HPDE6-E6E7 (cell line): ENCODE measurements at regions not wholly inside any gene's neighbourhood (a gene's known extent, or its start where the extent isn't known, plus 50 kb on each side); places are given as distances from the start of the nearest gene placed in this dataset.
A peak's percentile ranks its signal among the peaks of the same experiment; 100 is the strongest.
"Not testable (repeated sequence)": the region's sequence is repeated elsewhere in the genome, so short reads cannot be mapped to it uniquely, and the experiment has no call there.

Source experiments
- DNase-seq: peaks from one replicate; pipeline ENCODE4 v3.0.0; 2011; ENCODE audit warnings: missing footprints; ENCODE audit errors: extremely low spot score

DNA sequence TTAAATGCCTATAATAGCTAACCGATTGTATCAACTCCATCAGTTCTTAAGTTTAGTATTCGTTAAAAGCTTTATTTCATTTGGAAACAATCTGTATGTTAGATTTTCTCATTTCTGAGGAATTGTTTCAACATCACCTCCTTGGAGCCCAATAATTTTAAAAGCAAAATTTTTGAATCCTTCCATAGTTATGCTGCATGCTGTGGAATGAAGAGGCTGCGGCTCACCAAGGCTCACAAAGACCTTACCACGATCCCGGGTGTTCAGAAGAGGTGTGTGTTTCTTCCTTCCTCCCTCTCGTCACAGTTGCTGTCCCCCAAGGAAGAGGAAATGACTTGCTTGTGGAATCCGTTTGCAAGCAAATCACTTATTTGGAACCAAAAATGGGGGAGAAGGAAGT lies 143.8 kb downstream of the FGF1 start:
- DNase-seq, result no peak

DNA sequence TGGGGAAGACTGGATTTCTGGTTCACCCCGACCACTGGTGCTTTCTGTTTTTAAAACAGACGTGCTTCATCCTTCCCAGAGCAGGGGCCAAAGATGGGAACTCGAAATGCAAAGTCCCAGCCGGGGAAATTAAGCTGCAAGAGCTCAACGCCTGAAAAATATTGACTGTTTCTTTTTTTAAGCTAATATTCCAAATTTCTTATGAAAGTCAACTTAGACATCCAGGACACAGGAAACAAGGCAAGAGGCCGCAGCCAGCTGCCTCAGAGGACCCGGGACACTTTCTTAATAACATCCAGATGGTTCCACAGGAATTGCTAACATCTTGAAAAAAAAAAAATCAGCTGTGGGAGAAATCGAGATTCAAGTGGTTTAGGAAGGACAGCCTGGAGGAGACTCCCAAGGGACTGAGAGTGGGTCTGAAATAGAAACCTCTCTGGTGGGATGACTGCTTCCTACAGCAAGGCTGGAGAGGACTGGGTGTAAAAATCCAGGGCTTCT lies 144.9 kb downstream of the FGF1 start:
- no peak for DNase-seq

DNA sequence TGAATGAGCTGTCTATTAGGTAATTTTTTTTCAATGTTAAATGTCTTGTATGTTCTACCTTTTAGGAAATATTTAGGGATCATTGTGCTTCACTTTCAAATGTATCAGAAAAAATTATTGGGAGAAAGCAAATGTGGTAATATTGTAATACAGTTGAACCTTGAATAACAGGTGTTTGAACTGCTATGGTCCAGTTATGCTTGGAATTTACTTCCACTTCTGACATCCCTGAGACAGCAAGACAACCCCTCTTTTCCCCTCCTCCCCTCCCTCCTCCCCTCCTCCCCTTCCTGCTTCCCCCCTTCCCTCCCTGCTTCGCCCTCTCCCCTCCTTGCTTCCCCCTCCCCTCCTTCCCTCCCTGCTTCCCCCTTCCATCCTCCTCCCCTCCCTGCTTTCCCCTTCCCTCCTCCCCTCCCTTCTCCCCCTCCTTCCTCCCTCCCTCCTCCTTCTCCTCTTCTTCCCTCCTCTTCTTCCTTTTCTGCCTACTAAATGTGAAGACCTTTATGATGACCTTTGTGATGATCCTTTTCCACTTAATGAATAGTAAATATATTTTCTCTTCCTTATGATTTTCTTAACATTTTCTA lies 146.6 kb downstream of the FGF1 start:
- no peak for DNase-seq

- DNase-seq, result no peak
These were observed 148.0 kb downstream of the FGF1 start for GRCh38 chr5:142537938-142538337.

GRCh38 chr5:142532781-142533176 lies 153.1 kb downstream of the FGF1 start:
- DNase-seq, result no peak

GRCh38 chr5:142531977-142532780 lies 153.7 kb downstream of the FGF1 start:
- DNase-seq, result no peak

- no peak for DNase-seq
These were observed 155.0 kb downstream of the FGF1 start for GRCh38 chr5:142530904-142531303.

DNA sequence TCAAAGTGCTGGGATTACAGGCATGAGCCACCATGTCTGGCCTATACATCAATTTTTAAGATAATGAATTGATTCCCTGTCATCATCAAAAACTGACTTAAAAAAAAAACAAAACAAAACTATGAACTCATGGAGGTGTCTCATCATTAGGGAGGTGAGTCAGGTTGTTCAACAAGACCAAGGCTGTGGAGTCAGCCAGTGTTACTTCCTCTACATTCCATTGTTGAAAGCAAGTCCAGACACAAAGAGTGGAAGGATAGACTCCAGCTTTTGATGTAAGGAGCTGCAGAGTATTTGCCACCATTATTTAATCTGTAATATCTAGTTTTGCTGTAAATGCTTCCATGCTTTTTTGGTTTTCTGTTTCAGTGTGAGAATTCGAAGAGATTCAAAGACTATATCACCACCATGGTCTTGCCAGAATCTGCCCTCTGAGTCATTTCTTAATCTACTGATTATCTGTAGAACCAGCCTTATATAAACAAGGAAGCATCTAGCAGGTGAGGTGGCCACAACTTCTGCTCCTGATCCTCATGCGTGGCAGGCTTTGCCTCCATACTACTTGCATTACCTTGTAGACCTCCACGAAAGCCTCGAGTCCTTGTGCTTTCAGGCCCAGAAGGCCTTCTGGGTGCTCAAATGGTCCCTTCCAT lies 156.1 kb downstream of the FGF1 start:
- peak; percentile 92 for DNase-seq

- DNase-seq, result no peak
These were observed 158.1 kb downstream of the FGF1 start for GRCh38 chr5:142527664-142528295.

DNA sequence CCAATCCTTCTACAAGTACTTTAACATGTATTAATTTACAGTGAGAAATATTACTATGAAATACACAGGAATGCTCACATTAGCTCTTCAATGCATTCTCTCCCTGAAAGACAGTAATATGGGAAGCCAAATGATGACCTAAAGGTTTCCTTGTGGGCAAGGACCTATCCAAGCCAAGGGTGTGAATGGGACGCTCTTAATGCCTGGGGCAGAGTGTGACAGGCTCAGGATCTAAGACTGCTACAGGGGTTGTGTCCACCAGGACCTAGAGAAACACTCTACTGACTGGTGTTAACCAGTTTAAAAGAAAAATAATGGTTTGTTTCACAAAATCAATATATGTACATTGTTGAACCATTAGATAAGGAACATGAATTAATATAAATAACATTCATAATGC lies 158.7 kb downstream of the FGF1 start:
- no peak for DNase-seq

DNA sequence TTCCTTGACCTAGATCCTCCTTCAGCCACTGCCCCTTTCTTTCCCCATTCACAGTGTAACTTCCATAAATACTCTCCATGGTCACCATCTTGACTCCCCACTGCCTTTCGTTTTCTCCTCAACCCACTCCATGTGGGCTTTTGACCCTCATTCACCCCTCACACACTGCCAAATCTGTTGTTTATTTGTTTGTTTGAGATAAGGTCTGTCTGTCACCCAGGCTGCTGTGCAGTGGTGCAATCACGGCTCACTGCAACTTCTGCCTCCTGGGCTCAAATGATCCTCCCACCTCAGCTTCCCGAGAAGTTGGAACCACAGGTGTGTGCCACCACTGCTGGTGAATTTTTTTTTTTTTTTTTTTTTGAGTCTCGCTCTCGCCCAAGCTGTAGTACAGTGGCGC lies 162.9 kb downstream of the FGF1 start:
- DNase-seq, result no peak

DNA sequence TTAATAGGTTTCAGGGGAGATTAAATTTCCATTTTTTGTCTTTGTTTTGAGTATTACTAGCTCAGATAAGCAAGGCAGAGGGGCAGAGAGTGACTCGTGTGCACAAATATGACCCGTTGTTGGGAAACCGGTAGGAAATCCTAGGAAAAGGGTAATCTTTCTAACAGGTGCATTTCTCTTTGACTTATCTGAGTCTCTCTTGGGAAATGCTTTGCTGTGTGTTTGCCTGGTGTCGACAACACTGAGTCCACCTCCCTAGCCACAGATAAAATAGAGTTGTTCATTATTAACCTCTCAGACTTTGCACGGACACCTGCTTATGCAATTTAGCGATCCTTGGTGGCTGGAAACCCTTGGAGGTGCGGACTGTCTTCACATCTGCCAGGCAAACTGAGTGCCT lies 164.2 kb downstream of the FGF1 start:
- no peak for DNase-seq

DNA sequence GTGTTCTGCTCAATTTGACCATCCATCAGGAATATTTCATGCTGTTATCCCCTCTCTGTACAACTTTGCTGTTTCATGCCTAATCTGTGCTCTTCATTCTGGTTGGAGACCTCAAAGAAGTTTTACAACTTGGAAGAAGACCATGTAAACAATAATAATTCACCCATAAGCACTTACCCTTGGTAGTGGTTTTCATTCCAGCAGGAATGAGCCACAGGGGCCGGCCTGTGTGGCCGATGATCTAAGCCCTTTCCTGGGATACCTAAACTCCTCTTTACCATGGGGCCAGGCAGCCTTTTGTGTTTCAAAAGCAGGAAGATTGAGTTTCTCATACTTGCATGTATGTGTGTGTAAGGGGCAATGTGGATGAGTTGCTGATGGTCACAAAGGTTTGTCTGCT lies 165.0 kb downstream of the FGF1 start:
- DNase-seq, result no peak

DNA sequence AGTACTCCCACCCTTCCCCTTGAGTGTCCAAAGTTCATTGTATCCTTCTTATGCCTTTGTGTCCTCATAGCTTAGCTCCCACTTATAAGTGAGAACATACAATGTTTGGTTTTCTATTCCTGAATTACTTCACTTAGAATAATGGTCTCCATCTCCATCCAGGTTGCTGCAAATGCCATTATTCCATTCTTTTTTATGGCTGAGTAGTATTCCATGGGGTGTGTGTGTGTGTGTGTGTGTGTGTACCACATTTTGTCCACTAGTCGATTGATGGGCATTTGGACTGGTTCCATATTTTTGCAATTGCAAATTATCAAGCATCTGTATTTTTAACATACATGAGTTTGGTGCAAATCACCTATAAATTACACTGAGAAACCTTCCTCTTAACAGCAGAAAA lies 166.0 kb downstream of the FGF1 start:
- DNase-seq, result not testable (repeated sequence)

GRCh38 chr5:142517840-142518239 lies 168.1 kb downstream of the FGF1 start:
- DNase-seq, result no peak

GRCh38 chr5:142516732-142517131 lies 169.2 kb downstream of the FGF1 start:
- DNase-seq, result no peak

DNA sequence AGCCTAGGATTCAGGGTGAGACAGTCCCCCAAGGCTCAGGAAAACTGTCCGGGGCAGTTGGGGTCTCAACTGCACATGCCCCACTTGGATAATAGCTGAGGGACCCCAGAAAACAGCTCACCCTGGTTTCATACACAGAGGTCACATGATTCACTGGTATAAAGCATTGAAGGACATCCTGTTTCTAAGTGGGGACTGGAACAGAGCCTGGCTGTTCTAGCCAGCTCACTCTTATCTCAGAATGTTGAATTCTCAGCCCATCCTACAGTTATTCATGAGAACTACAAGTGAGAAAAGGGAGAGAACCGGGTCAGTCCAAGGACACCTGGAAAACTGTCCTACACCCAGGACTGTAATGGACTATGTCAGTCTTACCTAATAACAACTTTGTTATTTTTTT lies 170.9 kb downstream of the FGF1 start:
- DNase-seq, result no peak

DNA sequence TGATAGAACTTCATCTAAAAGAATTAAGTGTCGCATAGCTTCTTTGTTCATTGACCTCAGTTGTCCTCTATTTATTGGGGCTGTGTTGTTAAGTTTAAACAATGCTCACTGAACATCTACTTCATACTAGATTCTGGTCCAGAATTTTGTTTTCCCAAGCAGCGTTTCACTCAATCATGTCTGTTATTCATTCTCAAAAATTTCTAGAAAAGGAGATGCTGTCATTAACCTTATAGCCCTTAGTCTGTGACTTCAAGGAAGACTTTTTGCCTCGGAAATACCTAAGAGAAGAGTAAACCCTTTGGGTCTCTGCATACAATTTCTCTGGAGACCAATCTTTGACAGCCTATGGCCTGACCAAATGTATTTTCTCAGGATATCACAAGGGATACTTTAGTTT lies 171.7 kb downstream of the FGF1 start:
- DNase-seq, result no peak

DNA sequence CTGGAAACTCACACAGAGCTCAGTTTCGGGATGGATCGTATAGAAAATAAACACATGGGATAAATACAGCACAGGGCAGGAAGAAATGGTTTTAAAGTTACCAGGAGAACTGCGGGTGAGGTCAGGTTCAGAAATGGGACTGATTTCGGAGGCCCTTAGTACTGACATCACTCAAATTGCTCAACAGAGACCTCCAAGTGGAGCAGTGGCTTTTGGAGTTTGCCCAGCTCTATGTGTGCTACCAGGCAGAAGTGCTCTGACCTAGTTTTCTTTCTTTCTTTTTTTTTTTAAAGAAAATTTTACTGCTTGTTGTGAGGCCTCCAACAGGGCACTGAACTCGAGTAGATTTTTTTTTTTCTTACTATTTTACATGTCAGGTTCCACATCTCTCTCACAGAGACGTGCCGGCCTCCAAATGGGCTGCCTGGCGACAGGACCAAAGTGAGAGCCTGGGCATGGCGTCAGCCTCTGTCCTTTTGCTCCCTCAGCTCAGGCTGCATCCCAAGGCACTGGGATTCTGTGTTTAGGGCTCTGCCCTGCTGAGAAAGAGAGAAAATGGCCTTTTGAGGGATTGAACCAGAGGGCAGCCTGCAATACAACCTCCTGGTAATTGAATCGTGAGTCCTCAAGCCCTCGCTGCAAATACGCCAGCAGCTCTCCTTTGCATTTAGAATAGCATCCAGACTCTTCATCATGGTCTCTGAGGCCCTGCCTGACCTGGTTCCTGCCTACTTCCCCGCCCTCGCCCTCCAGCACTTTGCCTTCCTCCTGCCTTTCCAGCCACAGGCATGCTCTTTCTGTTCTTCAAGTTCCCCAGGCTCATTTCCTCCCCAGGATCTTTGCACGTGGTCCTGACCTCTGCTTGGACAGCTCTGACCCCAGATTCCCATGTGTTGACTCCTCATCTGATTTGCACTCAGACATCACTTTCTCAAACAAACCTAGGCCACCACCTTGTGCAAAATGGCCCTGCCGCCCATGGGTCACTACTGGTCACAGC lies 173.5 kb downstream of the FGF1 start:
- DNase-seq, result peak; percentile 37

DNA sequence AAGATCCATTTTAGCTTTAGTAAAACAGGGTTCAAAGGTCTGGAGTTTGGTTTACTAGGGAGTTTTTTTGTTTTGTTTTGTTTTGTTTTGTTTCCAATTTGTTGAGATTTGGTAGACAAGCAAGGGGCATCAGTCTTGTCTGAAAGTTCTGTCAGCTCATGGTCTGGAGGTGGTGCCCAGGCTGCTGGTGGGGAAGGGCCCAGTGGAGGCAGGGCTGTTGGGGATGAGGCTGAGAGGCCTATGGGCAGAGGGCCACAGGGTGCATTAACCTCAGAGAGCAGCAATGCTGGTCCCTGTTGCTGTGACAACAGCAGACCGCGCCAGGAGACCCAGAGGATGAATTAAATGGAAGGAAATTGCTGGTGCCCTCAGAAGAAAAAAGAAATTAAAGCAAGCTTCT lies 174.5 kb downstream of the FGF1 start:
- DNase-seq, result no peak

DNA sequence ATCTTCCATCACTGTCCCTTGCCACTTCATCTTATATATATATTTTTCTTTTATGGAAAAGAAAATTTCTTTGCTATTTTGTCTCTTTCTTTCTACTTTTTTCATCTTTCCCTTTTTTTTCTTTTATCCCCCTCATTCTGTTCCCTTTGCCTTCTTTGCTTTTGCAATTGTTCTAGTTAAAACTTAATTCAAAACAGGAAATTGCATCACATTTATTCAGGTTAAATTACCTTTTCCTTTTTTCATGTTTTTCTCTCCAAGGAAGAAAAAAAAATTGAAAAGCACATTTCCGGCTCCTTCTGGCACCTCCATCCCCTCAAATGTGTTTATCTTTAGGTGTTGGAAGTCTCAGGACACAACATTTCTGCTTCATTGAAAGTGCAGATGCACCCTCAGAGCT lies 176.9 kb downstream of the FGF1 start:
- DNase-seq, result no peak
